K562 (cell line): ENCODE measurements at regions not wholly inside any gene's neighbourhood (a gene's known extent, or its start where the extent isn't known, plus 50 kb on each side); places are given as distances from the start of the nearest gene placed in this dataset.

Experiments used
- ATAC-seq: fragments of 200-7000 bp; cut with Tn5 transposase; 3 replicates; pipeline ENCODE4 v1.9.1; 2020; ENCODE audit warnings: moderate library complexity
- BruUV-seq: library from RNA; stranded (reverse); fragments of 400-500 nt; replicated peaks from 2 replicates; lab custom pipeline; 2021; lab: Mats Ljungman, UMichigan
- CTCF ChIA-PET: fragments of 300-600 bp; formaldehyde crosslinking; extraction: SDS; loops from one replicate; lab custom pipeline; 2021; ENCODE audit warnings: low intra/inter-chr PET ratio; lab: Yijun Ruan, JAX
- POLR2A ChIA-PET: fragments of 300-600, 350-650 bp; sonication (Branson Sonifier 250); formaldehyde crosslinking; extraction: SDS; loops from one replicate; lab custom pipeline; 2021; ENCODE audit warnings: antibody characterized with exemption, inconsistent platforms; lab: Yijun Ruan, JAX
- DNase-seq, 4 experiments: peaks; one replicate each; pipeline versions ENCODE4 v3.0.0 to v3.0.0-alpha.2; 2011 to 2018; ENCODE audit warnings: low spot score in 3 of 4, mixed read lengths in 3 of 4; ENCODE audit errors: extremely low read depth in 1 of 4
- FAIRE-seq: peaks from 2 replicates; lab custom pipeline; 2011; peaks lifted over from hg19 to GRCh38; lab: Jason Lieb, UNC
- H2AFZ ChIP-seq: 2 replicates; pipeline ENCODE4 v1.6.0; 2011; ENCODE audit warnings: low read depth, low read length, control low read depth, inconsistent platforms
- H3K27ac ChIP-seq: fragments of 200-600 bp; 3 replicates; pipeline ENCODE4 v1.8.0; 2011; ENCODE audit warnings: low read depth, mild to moderate bottlenecking, control low read depth, inconsistent platforms, low read length, moderate library complexity, mixed read lengths; ENCODE audit errors: extremely low read depth
- H3K27me3 ChIP-seq, 2 experiments: fragments of 300-600 bp in 1 of 2; 2 replicates in 1 of 2; 3 replicates in 1 of 2; pipeline versions ENCODE4 v1.6.0 to v1.8.0; 2011; ENCODE audit warnings: inconsistent platforms in 2 of 2, low read length in 2 of 2, mild to moderate bottlenecking in 1 of 2, mixed read lengths in 1 of 2, moderate library complexity in 1 of 2; ENCODE audit not compliant: control insufficient read depth in 2 of 2, insufficient read depth in 2 of 2
- H3K36me3 ChIP-seq: fragments of 300-600 bp; 3 replicates; pipeline ENCODE4 v1.8.0; 2011; ENCODE audit warnings: mild to moderate bottlenecking, low read length, inconsistent platforms; ENCODE audit not compliant: control insufficient read depth, insufficient read depth
- H3K4me1 ChIP-seq, 2 experiments: fragments of 200-600 bp in 1 of 2; replicated peaks in 1 of 2; 2 replicates in 1 of 2; 3 replicates in 1 of 2; pipeline versions ENCODE4 v1.5.1 to v1.8.0; 2011; ENCODE audit warnings: inconsistent platforms in 2 of 2, low read length in 2 of 2, mild to moderate bottlenecking in 1 of 2, mixed read lengths in 1 of 2, moderate library complexity in 1 of 2; ENCODE audit not compliant: control insufficient read depth in 2 of 2, insufficient read depth in 2 of 2
- H3K4me2 ChIP-seq: 2 replicates; pipeline ENCODE4 v1.6.1; 2011; ENCODE audit warnings: low read length, control low read depth, inconsistent platforms, mixed read lengths; ENCODE audit not compliant: insufficient read depth
- H3K4me3 ChIP-seq: fragments of 200-600 bp; sonication (generic), shearing (Covaris generic); 2 replicates; pipeline ENCODE4 v1.5.1; 2016; ENCODE audit warnings: control low read depth, inconsistent platforms
- H3K79me2 ChIP-seq: fragments of 200-600 bp; 3 replicates; pipeline ENCODE4 v1.8.0; 2011; ENCODE audit warnings: low read length, inconsistent platforms; ENCODE audit not compliant: control insufficient read depth, insufficient read depth
- H3K9ac ChIP-seq, 2 experiments: 2 replicates each; pipeline versions ENCODE4 v1.6.0 to v1.6.1; 2011; ENCODE audit warnings: low read depth in 2 of 2, low read length in 2 of 2, control low read depth in 1 of 2, inconsistent platforms in 1 of 2, mild to moderate bottlenecking in 1 of 2, mixed read lengths in 1 of 2; ENCODE audit not compliant: insufficient read depth in 1 of 2
- H3K9me1 ChIP-seq: one replicate; pipeline ENCODE4 v1.6.0; 2011; ENCODE audit warnings: inconsistent platforms, mild to moderate bottlenecking, low read length, moderate library complexity; ENCODE audit not compliant: control insufficient read depth, insufficient read depth
- H3K9me3 ChIP-seq: replicated peaks from 2 replicates; pipeline ENCODE4 v1.5.1; 2011; ENCODE audit warnings: low read depth, low read length, inconsistent platforms; ENCODE audit not compliant: control insufficient read depth, insufficient read depth
- H4K20me1 ChIP-seq: replicated peaks from 2 replicates; pipeline ENCODE4 v1.6.1; 2011; ENCODE audit warnings: low read length, inconsistent platforms, mixed read lengths; ENCODE audit not compliant: control insufficient read depth, insufficient read depth
- CBFB ChIP-seq: sonication (generic); formaldehyde crosslinking; IDR thresholded peaks from 2 replicates; pipeline ENCODE4 v1.4.0; 2020; ENCODE audit warnings: mild to moderate bottlenecking, missing genetic modification reagents
- HDAC2 ChIP-seq: fragments of 450-650 bp; IDR thresholded peaks from 2 replicates; pipeline ENCODE4 v1.6.1; 2016; ENCODE audit warnings: mild to moderate bottlenecking
- HDGF ChIP-seq: fragments of 450-650 bp; IDR thresholded peaks from 2 replicates; pipeline ENCODE4 v1.6.1; 2016
- HOMEZ ChIP-seq: fragments of 250-450 bp; sonication (Bioruptor Pico); IDR thresholded peaks from 2 replicates; pipeline ENCODE4 v1.4.0; 2020; ENCODE audit warnings: mild to moderate bottlenecking, moderate library complexity
- NFIC ChIP-seq: fragments of 450-650 bp; IDR thresholded peaks from 2 replicates; pipeline ENCODE4 v1.6.1; 2017; ENCODE audit warnings: mild to moderate bottlenecking, inconsistent platforms
- SMC3 ChIP-seq: conservative IDR thresholded peaks from 2 replicates; pipeline ENCODE4 v1.6.1; 2011; ENCODE audit warnings: low read depth, low read length, improper control_type of control experiment; ENCODE audit not compliant: insufficient read depth
- ZKSCAN3 ChIP-seq: fragments of 250-450 bp; sonication (Bioruptor Pico); IDR thresholded peaks from 2 replicates; pipeline ENCODE4 v1.4.0; 2020
- ZNF76 ChIP-seq: fragments of 250-450 bp; sonication (Bioruptor Pico); IDR thresholded peaks from 2 replicates; pipeline ENCODE4 v1.4.0; 2020; ENCODE audit warnings: mild to moderate bottlenecking, moderate library complexity, borderline replicate concordance
- ZZZ3 ChIP-seq: fragments of 450-650 bp; IDR thresholded peaks from 2 replicates; pipeline ENCODE4 v1.6.1; 2016; ENCODE audit warnings: antibody characterized with exemption, mild to moderate bottlenecking, moderate library complexity
- WGBS: fragments of 100-300 bp; shearing (Covaris generic); methylation state at CpG from one replicate; pipeline ENCODE4 v1.1.6; 2016; ENCODE audit warnings: low coverage, mixed read lengths; ENCODE audit not compliant: insufficient coverage; ENCODE audit errors: missing lambda C conversion rate; 5-methylcytosine and 5-hydroxymethylcytosine counted together
- in situ Hi-C: fragments of 300-500 bp; cut with MboI; formaldehyde crosslinking; loops from 4 replicates; pipeline ENCODE4 v1.15.0; 2018; ENCODE audit warnings: inconsistent platforms, mixed read lengths
- intact Hi-C: fragments of 100-400 bp; cut with micrococcal nuclease; formaldehyde crosslinking; loops from 2 replicates; pipeline ENCODE4 v1.14.2; 2022
- TF ChIP-seq, protein P1 (sequence below): conservative IDR thresholded peaks from 2 replicates; pipeline ENCODE4 v1.6.1; 2011; ENCODE audit warnings: low read depth, mild to moderate bottlenecking, low read length; ENCODE audit not compliant: control insufficient read depth
- TF ChIP-seq, protein P2 (sequence below): fragments of 250-450 bp; sonication (Bioruptor Pico); IDR thresholded peaks from 2 replicates; pipeline ENCODE4 v1.8.0; 2021; ENCODE audit warnings: moderate library complexity, mild to moderate bottlenecking, inconsistent platforms

- no peaks in the 10 kb centered on the region for H3K9me1 ChIP-seq
- H4K20me1 ChIP-seq, result no peaks in the 10 kb centered on the region
- no peak overlapping the region for H2AFZ ChIP-seq
- CTCF ChIA-PET, result no interaction called here
- DNase-seq (no peak), ATAC-seq (no peak), FAIRE-seq (no peak)
- WGBS, result 10% methylated on average over 4 of the region's 4 CpGs
- H3K79me2 ChIP-seq, result no peaks in the 10 kb centered on the region
- H3K27me3 ChIP-seq, result no peaks in the 10 kb centered on the region
- H3K4me2 ChIP-seq, result no peak overlapping the region
- no peaks in the 10 kb centered on the region for H3K36me3 ChIP-seq
- BruUV-seq, result no TSS peak
- POLR2A ChIA-PET, result no interaction called here
- in situ Hi-C loops (no loop called here), intact Hi-C loops (no loop called here)
- peaks cover 0 to 6% of the 10 kb centered on the region in 2 experiments; a peak in 2 of 5 replicates for H3K4me1 ChIP-seq
- no peak overlapping the region for H3K4me3 ChIP-seq
- no peak overlapping the region for H3K27ac ChIP-seq
- no peak overlapping the region for H3K9ac ChIP-seq
- no peak for TF ChIP-seq HDGF
- TF ChIP-seq, protein P1, sequence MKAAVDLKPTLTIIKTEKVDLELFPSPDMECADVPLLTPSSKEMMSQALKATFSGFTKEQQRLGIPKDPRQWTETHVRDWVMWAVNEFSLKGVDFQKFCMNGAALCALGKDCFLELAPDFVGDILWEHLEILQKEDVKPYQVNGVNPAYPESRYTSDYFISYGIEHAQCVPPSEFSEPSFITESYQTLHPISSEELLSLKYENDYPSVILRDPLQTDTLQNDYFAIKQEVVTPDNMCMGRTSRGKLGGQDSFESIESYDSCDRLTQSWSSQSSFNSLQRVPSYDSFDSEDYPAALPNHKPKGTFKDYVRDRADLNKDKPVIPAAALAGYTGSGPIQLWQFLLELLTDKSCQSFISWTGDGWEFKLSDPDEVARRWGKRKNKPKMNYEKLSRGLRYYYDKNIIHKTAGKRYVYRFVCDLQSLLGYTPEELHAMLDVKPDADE, result no peak
- no peak for TF ChIP-seq NFIC
- H3K9me3 ChIP-seq, result no peaks in the 10 kb centered on the region
These were observed 221.1 kb downstream of the ENC1 start for GRCh38 chr5:74419468-74419867.

DNA sequence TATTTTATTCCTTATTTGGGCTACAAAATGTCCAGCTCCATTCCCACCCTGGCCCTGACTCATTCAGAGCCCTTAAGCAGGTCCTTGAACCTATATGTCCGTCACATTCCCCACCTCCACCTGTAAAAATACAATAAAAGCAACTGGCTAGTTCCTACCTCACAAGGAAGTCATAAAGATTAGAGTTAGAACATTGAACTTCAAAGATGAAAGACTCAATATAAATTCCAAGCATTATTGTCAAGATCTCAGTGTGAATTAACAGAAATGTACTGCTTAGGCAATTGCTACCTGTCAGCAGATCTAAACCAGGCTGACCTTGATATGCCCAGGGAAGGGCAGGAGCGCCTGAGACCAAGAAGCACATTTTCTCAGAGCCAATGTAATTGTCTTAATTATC is 221.8 kb downstream of the ENC1 start:
- CTCF ChIA-PET, result no interaction called here
- peaks cover 0 to 6% of the 10 kb centered on the region in 2 experiments; a peak in 2 of 5 replicates for H3K4me1 ChIP-seq

More for the DNA sequence above, 221.8 kb downstream of the ENC1 start:
- BruUV-seq, result no TSS peak
- Histone ChIP-seq H3K36me3 (no peaks in the 10 kb centered on the region), H3K4me2 (no peak overlapping the region), H2AFZ (no peak overlapping the region), H3K4me3 (no peak overlapping the region), H3K9me3 (no peaks in the 10 kb centered on the region), H3K9me1 (no peaks in the 10 kb centered on the region), H4K20me1 (no peaks in the 10 kb centered on the region), H3K9ac (no peak overlapping the region), H3K27me3 (no peaks in the 10 kb centered on the region), H3K27ac (no peak overlapping the region), H3K79me2 (no peaks in the 10 kb centered on the region)
- TF ChIP-seq CBFB (CRISPR knock-in tag), result no peak
- TF ChIP-seq ZKSCAN3 (CRISPR knock-in tag), result no peak
- TF ChIP-seq HOMEZ (CRISPR knock-in tag), result no peak
- no peak for TF ChIP-seq SMC3
- TF ChIP-seq ZZZ3, result no peak
- no peak for TF ChIP-seq ZNF76 (CRISPR knock-in tag)
- TF ChIP-seq, protein P2, sequence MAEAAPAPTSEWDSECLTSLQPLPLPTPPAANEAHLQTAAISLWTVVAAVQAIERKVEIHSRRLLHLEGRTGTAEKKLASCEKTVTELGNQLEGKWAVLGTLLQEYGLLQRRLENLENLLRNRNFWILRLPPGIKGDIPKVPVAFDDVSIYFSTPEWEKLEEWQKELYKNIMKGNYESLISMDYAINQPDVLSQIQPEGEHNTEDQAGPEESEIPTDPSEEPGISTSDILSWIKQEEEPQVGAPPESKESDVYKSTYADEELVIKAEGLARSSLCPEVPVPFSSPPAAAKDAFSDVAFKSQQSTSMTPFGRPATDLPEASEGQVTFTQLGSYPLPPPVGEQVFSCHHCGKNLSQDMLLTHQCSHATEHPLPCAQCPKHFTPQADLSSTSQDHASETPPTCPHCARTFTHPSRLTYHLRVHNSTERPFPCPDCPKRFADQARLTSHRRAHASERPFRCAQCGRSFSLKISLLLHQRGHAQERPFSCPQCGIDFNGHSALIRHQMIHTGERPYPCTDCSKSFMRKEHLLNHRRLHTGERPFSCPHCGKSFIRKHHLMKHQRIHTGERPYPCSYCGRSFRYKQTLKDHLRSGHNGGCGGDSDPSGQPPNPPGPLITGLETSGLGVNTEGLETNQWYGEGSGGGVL (CRISPR knock-in tag), result no peak
- no peak for TF ChIP-seq HDAC2
- FAIRE-seq (no peak), DNase-seq (no peak), ATAC-seq (no peak)
- WGBS, result 23% methylated on average over 2 of the region's 2 CpGs
- POLR2A ChIA-PET, result no interaction called here
- intact Hi-C loops, result no loop called here
- in situ Hi-C loops, result no loop called here
